Suprapubic skin (tissue), 4 donors: ENCODE measurements at regions not wholly inside any gene's neighbourhood (a gene's known extent, or its start where the extent isn't known, plus 50 kb on each side); places are given as distances from the start of the nearest gene placed in this dataset.

ENCODE experiments used
- DNase-seq, 2 donors: peaks; one replicate each; pipeline ENCODE4 v3.0.0-alpha.2; 2019; ENCODE audit warnings: low spot score in 2 of 2
- H3K27ac ChIP-seq: fragments of 200-600 bp; sonication (generic); one replicate; pipeline ENCODE4 v1.5.1; 2019
- H3K27me3 ChIP-seq: fragments of 200-600 bp; sonication (generic); one replicate; pipeline ENCODE4 v1.5.1; 2019
- H3K36me3 ChIP-seq: fragments of 200-600 bp; sonication (generic); one replicate; pipeline ENCODE4 v1.5.1; 2019
- H3K4me1 ChIP-seq: fragments of 200-600 bp; sonication (generic); one replicate; pipeline ENCODE4 v1.5.1; 2019
- H3K4me3 ChIP-seq: fragments of 200-600 bp; sonication (generic); one replicate; pipeline ENCODE4 v1.5.1; 2019; ENCODE audit warnings: mild to moderate bottlenecking
- H3K9me3 ChIP-seq: fragments of 200-600 bp; sonication (generic); one replicate; pipeline ENCODE4 v1.5.1; 2019
- CTCF ChIP-seq, 2 donors: fragments of 200-600 bp in 1 of 2; fragments of 450-650 bp in 1 of 2; sonication (generic) in 1 of 2; IDR thresholded peaks; one replicate each; pipeline ENCODE4 v1.5.1; 2016 to 2019; ENCODE audit warnings: antibody characterized with exemption in 2 of 2, mild to moderate bottlenecking in 1 of 2, moderate library complexity in 1 of 2
- EP300 ChIP-seq: sonication (generic); formaldehyde crosslinking; IDR thresholded peaks from one replicate; pipeline ENCODE4 v1.6.1; 2017; ENCODE audit warnings: antibody characterized with exemption
- POLR2A ChIP-seq, 2 donors: fragments of 450-650 bp; IDR thresholded peaks; one replicate each; pipeline ENCODE4 v1.6.1; 2017; ENCODE audit warnings: antibody characterized with exemption in 2 of 2, mild to moderate bottlenecking in 2 of 2, moderate library complexity in 2 of 2
- POLR2AphosphoS5 ChIP-seq, 3 donors: sonication (generic); formaldehyde crosslinking; IDR thresholded peaks; one replicate each; pipeline ENCODE4 v1.6.1; 2017; ENCODE audit warnings: antibody characterized with exemption in 3 of 3
- WGBS: methylation state at CpG from one replicate; pipeline ENCODE4 v1.1.5; 2018; 5-methylcytosine and 5-hydroxymethylcytosine counted together

GRCh38 chr20:21901470-21902275 is 196.2 kb downstream of the PAX1 start:
- Histone ChIP-seq H3K27me3 (no peaks in the 10 kb centered on the region), H3K9me3 (no peaks in the 10 kb centered on the region), H3K27ac (no peak overlapping the region), H3K36me3 (no peaks in the 10 kb centered on the region), H3K4me1 (no peaks in the 10 kb centered on the region), H3K4me3 (no peak overlapping the region)
- DNase-seq, result peak in 1 of 2 donors; percentile 79
- TF ChIP-seq POLR2AphosphoS5 (IDR thresholded peaks at IDR 0.05), result no peak
- TF ChIP-seq EP300, result no peak
- no peak for TF ChIP-seq POLR2A (IDR thresholded peaks at IDR 0.05)
- no peak for TF ChIP-seq CTCF (IDR thresholded peaks at IDR 0.05)
- WGBS, result 47% methylated on average over 4 of the region's 4 CpGs

DNA sequence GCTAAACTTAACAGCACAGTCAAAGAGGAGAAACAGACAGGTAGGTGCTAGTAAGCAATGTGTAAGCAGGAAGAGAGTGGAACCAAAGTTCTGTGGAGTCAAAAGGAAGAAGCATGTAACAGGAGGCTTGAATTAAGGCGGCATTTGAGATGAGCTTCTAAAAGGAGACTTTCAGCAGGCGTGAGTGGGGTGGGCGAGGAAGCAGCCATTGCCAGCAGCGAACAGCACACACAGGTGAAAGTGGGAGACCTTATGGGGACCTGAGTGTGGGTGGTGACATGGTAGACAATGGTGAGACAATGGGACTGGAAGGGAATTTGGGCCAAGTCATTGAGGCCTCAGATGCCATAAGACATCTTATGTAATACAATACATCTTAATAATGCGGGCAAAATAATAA is 195.0 kb downstream of the PAX1 start:
- 92% methylated on average over 5 of the region's 5 CpGs for WGBS
- DNase-seq, result no peak
- no peak overlapping the region for H3K27ac ChIP-seq
- H3K4me3 ChIP-seq, result no peak overlapping the region
- H3K36me3 ChIP-seq, result no peaks in the 10 kb centered on the region
- TF ChIP-seq POLR2A (IDR thresholded peaks at IDR 0.05), result no peak
- no peak for TF ChIP-seq EP300
- TF ChIP-seq CTCF (IDR thresholded peaks at IDR 0.05), result no peak
- no peak for TF ChIP-seq POLR2AphosphoS5 (IDR thresholded peaks at IDR 0.05)
- H3K4me1 ChIP-seq, result no peaks in the 10 kb centered on the region
- H3K27me3 ChIP-seq, result no peaks in the 10 kb centered on the region
- H3K9me3 ChIP-seq, result no peaks in the 10 kb centered on the region

GRCh38 chr20:21874921-21875320 is 169.5 kb downstream of the PAX1 start:
- Histone ChIP-seq H3K27ac (no peak overlapping the region), H3K4me1 (no peaks in the 10 kb centered on the region), H3K9me3 (no peaks in the 10 kb centered on the region), H3K4me3 (no peak overlapping the region), H3K36me3 (no peaks in the 10 kb centered on the region), H3K27me3 (no peaks in the 10 kb centered on the region)
- no peak for DNase-seq
- TF ChIP-seq CTCF (IDR thresholded peaks at IDR 0.05) (no peak), EP300 (no peak), POLR2AphosphoS5 (IDR thresholded peaks at IDR 0.05) (no peak), POLR2A (IDR thresholded peaks at IDR 0.05) (no peak)

GRCh38 chr20:21874127-21874526 is 168.7 kb downstream of the PAX1 start:
- no peaks in the 10 kb centered on the region for H3K4me1 ChIP-seq
- H3K27ac ChIP-seq, result no peak overlapping the region
- TF ChIP-seq POLR2AphosphoS5 (IDR thresholded peaks at IDR 0.05) (no peak), CTCF (IDR thresholded peaks at IDR 0.05) (no peak), EP300 (no peak)
- WGBS, result 34% methylated on average over 4 of the region's 4 CpGs
- no peak overlapping the region for H3K4me3 ChIP-seq
- DNase-seq, result no peak
- H3K27me3 ChIP-seq, result no peaks in the 10 kb centered on the region
- no peaks in the 10 kb centered on the region for H3K9me3 ChIP-seq
- no peaks in the 10 kb centered on the region for H3K36me3 ChIP-seq

DNA sequence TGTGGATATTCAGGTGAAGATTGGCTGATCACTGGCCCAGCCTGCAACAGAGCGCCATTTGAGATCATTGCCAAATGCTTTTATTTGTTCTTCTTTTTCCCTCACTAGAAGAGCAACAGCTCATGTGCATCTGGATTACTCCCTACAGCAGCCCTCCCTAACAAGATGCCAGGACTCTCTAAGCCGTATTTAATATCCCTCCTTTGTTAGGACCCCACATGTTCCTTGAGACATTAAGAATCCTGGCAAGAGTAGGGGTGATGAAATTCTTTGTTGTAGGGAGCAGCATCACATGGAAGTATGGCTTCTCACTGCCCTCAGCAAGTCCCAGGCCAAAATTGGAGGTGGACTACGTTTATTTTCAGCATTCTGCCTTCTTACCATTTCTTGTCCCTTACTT is 167.8 kb downstream of the PAX1 start:
- H3K9me3 ChIP-seq, result no peaks in the 10 kb centered on the region
- no peaks in the 10 kb centered on the region for H3K4me1 ChIP-seq
- TF ChIP-seq CTCF (IDR thresholded peaks at IDR 0.05) (no peak), POLR2AphosphoS5 (IDR thresholded peaks at IDR 0.05) (no peak), EP300 (no peak), POLR2A (IDR thresholded peaks at IDR 0.05) (no peak)
- no peak overlapping the region for H3K27ac ChIP-seq
- H3K27me3 ChIP-seq, result no peaks in the 10 kb centered on the region
- WGBS, result 67% methylated on average over 3 of the region's 3 CpGs
- no peaks in the 10 kb centered on the region for H3K36me3 ChIP-seq
- no peak overlapping the region for H3K4me3 ChIP-seq
- no peak for DNase-seq
